ENCODE measurements at regions not wholly inside any gene's neighbourhood (a gene's known extent, or its start where the extent isn't known, plus 50 kb on each side); places are given as distances from the start of the nearest gene placed in this dataset.

DNA sequence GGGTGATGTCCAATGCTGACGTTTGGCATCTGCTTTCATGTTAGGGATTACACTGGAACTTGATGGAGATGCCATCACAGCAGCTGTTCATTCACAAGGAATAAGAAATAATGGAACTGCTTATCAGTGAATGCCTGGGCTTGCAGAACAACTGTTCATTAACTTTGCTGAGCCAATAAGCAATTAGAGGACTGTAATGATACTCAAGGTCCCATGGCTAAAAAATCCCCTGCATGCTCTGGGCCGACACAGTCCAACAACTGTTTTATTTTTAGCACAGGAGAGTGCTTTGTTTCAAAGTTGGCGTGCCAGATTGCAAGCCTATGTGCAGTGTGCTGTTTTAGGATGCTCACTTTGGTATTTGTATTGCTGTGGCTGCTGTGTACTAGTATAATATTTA is 408.0 kb upstream of the RGPD4 start:
- no peak for TF ChIP-seq POLR2A (IDR thresholded peaks at IDR 0.05)
- TF ChIP-seq, protein P1, sequence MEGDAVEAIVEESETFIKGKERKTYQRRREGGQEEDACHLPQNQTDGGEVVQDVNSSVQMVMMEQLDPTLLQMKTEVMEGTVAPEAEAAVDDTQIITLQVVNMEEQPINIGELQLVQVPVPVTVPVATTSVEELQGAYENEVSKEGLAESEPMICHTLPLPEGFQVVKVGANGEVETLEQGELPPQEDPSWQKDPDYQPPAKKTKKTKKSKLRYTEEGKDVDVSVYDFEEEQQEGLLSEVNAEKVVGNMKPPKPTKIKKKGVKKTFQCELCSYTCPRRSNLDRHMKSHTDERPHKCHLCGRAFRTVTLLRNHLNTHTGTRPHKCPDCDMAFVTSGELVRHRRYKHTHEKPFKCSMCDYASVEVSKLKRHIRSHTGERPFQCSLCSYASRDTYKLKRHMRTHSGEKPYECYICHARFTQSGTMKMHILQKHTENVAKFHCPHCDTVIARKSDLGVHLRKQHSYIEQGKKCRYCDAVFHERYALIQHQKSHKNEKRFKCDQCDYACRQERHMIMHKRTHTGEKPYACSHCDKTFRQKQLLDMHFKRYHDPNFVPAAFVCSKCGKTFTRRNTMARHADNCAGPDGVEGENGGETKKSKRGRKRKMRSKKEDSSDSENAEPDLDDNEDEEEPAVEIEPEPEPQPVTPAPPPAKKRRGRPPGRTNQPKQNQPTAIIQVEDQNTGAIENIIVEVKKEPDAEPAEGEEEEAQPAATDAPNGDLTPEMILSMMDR (IDR thresholded peaks at IDR 0.05), result no peak

All from uterus (tissue), 2 donors.